ENCODE measurements at regions not wholly inside any gene's neighbourhood (a gene's known extent, or its start where the extent isn't known, plus 50 kb on each side); places are given as distances from the start of the nearest gene placed in this dataset.

DNA sequence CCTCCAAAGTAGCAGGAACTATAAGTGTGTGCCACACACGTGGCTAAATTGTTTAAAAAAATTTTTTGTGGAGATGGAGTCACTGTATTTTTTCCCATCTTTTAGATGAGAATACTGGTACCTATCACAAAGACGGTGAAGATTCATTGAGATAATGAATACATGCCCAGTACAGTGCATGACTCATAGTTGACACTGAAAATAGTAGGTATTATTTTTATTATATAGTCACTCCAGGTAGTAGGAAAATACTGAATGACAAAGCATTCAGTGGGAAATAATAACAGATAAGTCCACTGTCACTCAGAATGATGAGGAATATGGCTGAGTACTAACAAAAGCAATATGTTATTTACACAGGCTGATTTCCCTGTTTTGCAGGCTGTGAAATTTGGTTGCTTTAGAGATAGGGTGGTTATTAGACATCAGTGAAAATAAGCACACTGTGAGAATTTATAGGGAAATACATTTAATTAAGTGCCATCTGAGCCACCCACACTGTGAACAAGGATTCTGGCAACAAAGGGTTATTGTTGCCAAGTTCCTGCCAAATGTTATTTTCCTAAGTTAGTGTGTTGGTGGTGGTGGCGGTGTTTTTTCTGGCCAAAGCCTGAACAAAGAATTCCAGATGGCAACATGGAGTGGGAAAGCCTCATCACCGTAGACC is 129.8 kb upstream of the FOXQ1 start:
- TF ChIP-seq, protein P1, sequence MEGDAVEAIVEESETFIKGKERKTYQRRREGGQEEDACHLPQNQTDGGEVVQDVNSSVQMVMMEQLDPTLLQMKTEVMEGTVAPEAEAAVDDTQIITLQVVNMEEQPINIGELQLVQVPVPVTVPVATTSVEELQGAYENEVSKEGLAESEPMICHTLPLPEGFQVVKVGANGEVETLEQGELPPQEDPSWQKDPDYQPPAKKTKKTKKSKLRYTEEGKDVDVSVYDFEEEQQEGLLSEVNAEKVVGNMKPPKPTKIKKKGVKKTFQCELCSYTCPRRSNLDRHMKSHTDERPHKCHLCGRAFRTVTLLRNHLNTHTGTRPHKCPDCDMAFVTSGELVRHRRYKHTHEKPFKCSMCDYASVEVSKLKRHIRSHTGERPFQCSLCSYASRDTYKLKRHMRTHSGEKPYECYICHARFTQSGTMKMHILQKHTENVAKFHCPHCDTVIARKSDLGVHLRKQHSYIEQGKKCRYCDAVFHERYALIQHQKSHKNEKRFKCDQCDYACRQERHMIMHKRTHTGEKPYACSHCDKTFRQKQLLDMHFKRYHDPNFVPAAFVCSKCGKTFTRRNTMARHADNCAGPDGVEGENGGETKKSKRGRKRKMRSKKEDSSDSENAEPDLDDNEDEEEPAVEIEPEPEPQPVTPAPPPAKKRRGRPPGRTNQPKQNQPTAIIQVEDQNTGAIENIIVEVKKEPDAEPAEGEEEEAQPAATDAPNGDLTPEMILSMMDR (IDR thresholded peaks at IDR 0.05) = no peak
- TF ChIP-seq POLR2A (IDR thresholded peaks at IDR 0.05) = no peak

All from testis (tissue), 2 donors.